Transverse colon (tissue), 4 donors: ENCODE measurements at regions not wholly inside any gene's neighbourhood (a gene's known extent, or its start where the extent isn't known, plus 50 kb on each side); places are given as distances from the start of the nearest gene placed in this dataset.

Experiments used
- DNase-seq: peaks from one replicate; pipeline ENCODE4 v3.0.0-alpha.2; 2019
- H3K27ac ChIP-seq, 4 donors: fragments of 200-600 bp; sonication (generic); 2 replicates each; pipeline ENCODE4 v1.5.1; 2016 to 2018; ENCODE audit warnings: inconsistent platforms in 4 of 4
- H3K27me3 ChIP-seq: fragments of 200-600 bp; sonication (generic); 2 replicates; pipeline ENCODE4 v1.5.1; 2017; ENCODE audit warnings: inconsistent platforms
- H3K36me3 ChIP-seq, 4 donors: fragments of 200-600 bp; sonication (generic); 2 replicates each; pipeline ENCODE4 v1.5.1; 2017 to 2019; ENCODE audit warnings: inconsistent platforms in 4 of 4
- H3K4me1 ChIP-seq, 4 donors: fragments of 200-600 bp; sonication (generic); 2 replicates each; pipeline ENCODE4 v1.5.1; 2017 to 2020; ENCODE audit warnings: inconsistent platforms in 4 of 4
- H3K4me3 ChIP-seq, 4 donors: fragments of 200-600 bp; sonication (generic); 1 replicate in 1 of 4; 2 replicates in 3 of 4; pipeline versions ENCODE4 v1.5.1 to v1.6.1; 2017 to 2019; ENCODE audit warnings: inconsistent platforms in 4 of 4
- H3K9me3 ChIP-seq, 2 donors: fragments of 200-600 bp; sonication (generic); 2 replicates each; pipeline ENCODE4 v1.5.1; 2017 to 2019; ENCODE audit warnings: inconsistent platforms in 2 of 2
- EP300 ChIP-seq: sonication (generic); formaldehyde crosslinking; IDR thresholded peaks from one replicate; pipeline ENCODE4 v1.6.1; 2017; ENCODE audit warnings: antibody characterized with exemption, low read depth
- POLR2A ChIP-seq: fragments of 450-650 bp; IDR thresholded peaks from one replicate; pipeline ENCODE4 v1.6.1; 2016; ENCODE audit warnings: antibody characterized with exemption, mild to moderate bottlenecking, moderate library complexity
- POLR2AphosphoS5 ChIP-seq, 3 donors: sonication (generic); formaldehyde crosslinking; IDR thresholded peaks; one replicate each; pipeline ENCODE4 v1.6.1; 2016; ENCODE audit warnings: antibody characterized with exemption in 3 of 3
- WGBS, 2 donors: methylation state at CpG; one replicate each; pipeline ENCODE4 v1.1.5; 2018; ENCODE audit warnings: low coverage in 1 of 2; 5-methylcytosine and 5-hydroxymethylcytosine counted together
- in situ Hi-C, 4 donors: fragments of 200-750 bp; cut with MboI; loops; one replicate each; pipeline versions ENCODE4 v1.15.0 to v1.15.1; 2017; ENCODE audit warnings: low sequenced_read_pairs in 3 of 4, low pct_ligation_motif_present in 1 of 4, low pct_unique_long_range_greater_than_20kb in 1 of 4
- intact Hi-C: fragments of 100-400 bp; cut with DNase I; formaldehyde crosslinking; loops from one replicate; pipeline ENCODE4 v1.15.1; 2023; ENCODE audit warnings: low total_unique reads
- TF ChIP-seq, protein P1 (sequence below), 5 experiments: fragments of 200-600 bp in 3 of 5; fragments of 450-650 bp in 2 of 5; sonication (generic) in 3 of 5; IDR thresholded peaks; 1 replicate in 2 of 5; 2 replicates in 3 of 5; pipeline ENCODE4 v1.5.1; 2016 to 2017; ENCODE audit warnings: antibody characterized with exemption in 5 of 5, inconsistent platforms in 3 of 5, mild to moderate bottlenecking in 2 of 5, moderate library complexity in 1 of 5

DNA sequence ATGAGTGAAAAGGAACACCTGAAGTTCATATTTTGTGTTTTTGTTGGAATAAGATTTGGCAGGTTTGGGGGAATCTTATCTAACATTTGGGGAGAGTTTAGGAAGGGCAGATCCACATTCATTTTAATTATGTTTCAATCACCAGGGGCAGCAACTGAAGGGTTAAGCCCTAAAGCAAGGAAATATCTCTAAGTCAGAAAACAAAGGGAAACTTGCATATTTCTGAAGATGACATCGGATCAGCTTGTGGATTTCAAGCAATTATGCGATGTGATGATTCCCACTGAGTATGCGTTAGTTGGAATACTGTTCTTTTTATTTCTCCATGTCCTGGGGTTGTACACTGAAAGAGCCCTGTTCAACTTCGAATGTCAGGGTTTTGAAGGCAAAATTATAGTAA lies 59.8 kb upstream of the NFIB start:
- no peak for DNase-seq
- WGBS, 2 donors = 72 to 73% methylated on average over 4 of the region's 4 CpGs
- Histone ChIP-seq H3K4me1 (peaks cover 0 to 15% (median 6%) of the 10 kb centered on the region in 4 donors), H3K36me3 (no peaks in the 10 kb centered on the region), H3K4me3 (no peak overlapping the region), H3K27ac (peak overlapping the region in 3 of 4 donors; percentile 39 to 59 (median 39)), H3K9me3 (no peaks in the 10 kb centered on the region), H3K27me3 (no peaks in the 10 kb centered on the region)
- in situ Hi-C loops = no loop called here
- no peak for TF ChIP-seq POLR2AphosphoS5 (IDR thresholded peaks at IDR 0.05)
- no peak for TF ChIP-seq POLR2A
- no peak for TF ChIP-seq EP300
- TF ChIP-seq, protein P1, sequence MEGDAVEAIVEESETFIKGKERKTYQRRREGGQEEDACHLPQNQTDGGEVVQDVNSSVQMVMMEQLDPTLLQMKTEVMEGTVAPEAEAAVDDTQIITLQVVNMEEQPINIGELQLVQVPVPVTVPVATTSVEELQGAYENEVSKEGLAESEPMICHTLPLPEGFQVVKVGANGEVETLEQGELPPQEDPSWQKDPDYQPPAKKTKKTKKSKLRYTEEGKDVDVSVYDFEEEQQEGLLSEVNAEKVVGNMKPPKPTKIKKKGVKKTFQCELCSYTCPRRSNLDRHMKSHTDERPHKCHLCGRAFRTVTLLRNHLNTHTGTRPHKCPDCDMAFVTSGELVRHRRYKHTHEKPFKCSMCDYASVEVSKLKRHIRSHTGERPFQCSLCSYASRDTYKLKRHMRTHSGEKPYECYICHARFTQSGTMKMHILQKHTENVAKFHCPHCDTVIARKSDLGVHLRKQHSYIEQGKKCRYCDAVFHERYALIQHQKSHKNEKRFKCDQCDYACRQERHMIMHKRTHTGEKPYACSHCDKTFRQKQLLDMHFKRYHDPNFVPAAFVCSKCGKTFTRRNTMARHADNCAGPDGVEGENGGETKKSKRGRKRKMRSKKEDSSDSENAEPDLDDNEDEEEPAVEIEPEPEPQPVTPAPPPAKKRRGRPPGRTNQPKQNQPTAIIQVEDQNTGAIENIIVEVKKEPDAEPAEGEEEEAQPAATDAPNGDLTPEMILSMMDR (IDR thresholded peaks at IDR 0.05) = no peak
- intact Hi-C loops = no loop called here

DNA sequence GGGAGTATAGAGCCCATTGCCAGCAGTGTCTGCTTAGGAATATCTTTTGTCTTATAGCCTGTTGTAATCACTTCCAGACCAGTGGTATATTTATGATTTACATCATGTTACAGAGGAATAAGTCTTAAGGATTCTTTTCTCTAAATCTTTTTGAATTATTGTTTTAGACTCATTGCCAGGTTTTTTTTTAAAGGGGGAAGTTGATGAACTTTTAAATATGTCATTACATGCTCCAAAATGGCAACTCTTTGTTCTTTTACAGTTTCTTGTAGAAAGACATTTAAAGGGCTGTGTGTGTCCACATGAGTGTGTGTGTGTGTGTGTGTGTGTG lies 59.4 kb upstream of the NFIB start:
- no peaks in the 10 kb centered on the region for H3K9me3 ChIP-seq
- no peaks in the 10 kb centered on the region for H3K36me3 ChIP-seq
- TF ChIP-seq POLR2AphosphoS5 (IDR thresholded peaks at IDR 0.05) (no peak), POLR2A (no peak), EP300 (no peak)
- TF ChIP-seq, protein P1 (IDR thresholded peaks at IDR 0.05) = no peak
- intact Hi-C loops (no loop called here), in situ Hi-C loops (no loop called here)
- H3K27ac ChIP-seq = peak overlapping the region; percentile 21 to 59 (median 39)
- H3K4me1 ChIP-seq = peaks cover 0 to 15% (median 6%) of the 10 kb centered on the region in 4 donors
- no peak overlapping the region for H3K4me3 ChIP-seq
- no peak for DNase-seq
- H3K27me3 ChIP-seq = no peaks in the 10 kb centered on the region

DNA sequence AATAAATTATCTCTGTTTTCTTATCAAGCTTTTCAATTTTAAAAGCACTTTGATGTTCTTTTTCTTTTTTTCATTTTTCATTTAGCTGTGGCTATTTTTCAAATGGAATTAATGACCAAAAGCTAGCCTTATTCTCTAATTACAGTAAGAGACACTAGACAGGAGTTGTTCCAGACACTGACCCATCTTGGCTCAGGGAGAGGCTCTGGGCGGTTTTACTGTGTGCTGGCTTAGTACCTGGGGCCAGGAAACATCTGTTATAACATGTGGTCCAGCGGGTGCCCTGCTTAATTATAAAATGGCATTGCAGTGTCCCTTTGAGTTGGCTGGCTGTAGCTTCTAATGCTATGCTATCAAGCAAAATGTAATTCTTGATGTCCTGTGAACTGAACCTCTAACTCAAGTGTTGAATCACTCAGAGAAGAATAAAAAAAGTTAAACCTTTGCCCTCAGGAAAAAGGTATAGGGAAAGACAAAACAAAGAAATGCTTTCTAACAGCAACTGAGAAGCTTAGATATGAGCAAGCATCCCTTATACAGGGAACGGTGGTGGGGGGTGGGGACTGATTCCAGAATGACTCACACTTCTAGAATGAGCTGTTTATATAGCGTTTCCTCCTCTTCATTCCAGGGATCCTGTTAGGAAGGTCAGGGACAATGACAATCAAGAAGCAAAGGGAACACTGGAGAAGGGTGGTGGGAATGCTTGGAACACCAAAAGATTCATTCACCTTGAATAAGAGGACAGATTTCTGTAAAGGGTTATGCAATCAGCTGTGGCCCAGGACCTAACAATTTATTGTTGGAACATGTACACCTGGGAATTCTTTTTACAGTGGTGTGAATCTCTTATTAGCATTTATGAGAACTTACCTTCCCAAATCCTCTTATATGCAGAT lies 58.7 kb upstream of the NFIB start:
- WGBS, 2 donors = 14 to 20% methylated on average over 3 to 4 of the region's 4 CpGs
- no peak for DNase-seq
- peaks cover 0 to 15% (median 6%) of the 10 kb centered on the region in 4 donors for H3K4me1 ChIP-seq
- peak overlapping the region; percentile 21 to 59 (median 39) for H3K27ac ChIP-seq
- H3K4me3 ChIP-seq = no peak overlapping the region
- no peaks in the 10 kb centered on the region for H3K9me3 ChIP-seq
- no peaks in the 10 kb centered on the region for H3K36me3 ChIP-seq
- H3K27me3 ChIP-seq = no peaks in the 10 kb centered on the region
- intact Hi-C loops (no loop called here), in situ Hi-C loops (no loop called here)
- TF ChIP-seq POLR2AphosphoS5 (IDR thresholded peaks at IDR 0.05) = peak; percentile 21 to 42 (median 28)
- TF ChIP-seq, protein P1 (IDR thresholded peaks at IDR 0.05) = no peak

DNA sequence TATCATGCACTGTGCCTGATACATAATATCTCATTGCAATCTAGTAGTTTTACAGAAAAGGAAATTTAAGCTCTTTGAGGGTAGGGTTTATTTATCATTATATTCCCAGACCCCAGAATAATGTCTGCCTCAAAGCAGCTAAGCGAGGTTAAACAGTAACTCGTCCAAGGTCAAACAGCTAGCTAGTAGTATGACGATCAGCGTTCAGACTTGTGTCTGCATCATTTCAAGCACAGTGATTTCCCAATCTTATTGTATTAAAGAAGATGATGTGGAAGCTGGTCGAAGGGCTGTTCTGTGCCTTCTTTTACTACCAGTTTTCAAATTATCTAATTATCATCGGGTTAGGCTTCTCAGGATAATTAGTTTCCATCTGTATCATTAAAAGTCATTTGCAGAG lies 55.1 kb upstream of the NFIB start:
- Histone ChIP-seq H3K36me3 (no peaks in the 10 kb centered on the region), H3K4me1 (peaks cover 3 to 19% (median 6%) of the 10 kb centered on the region in 4 donors), H3K4me3 (no peak overlapping the region), H3K27me3 (no peaks in the 10 kb centered on the region), H3K27ac (no peak overlapping the region), H3K9me3 (no peaks in the 10 kb centered on the region)
- TF ChIP-seq EP300 = no peak
- TF ChIP-seq, protein P1 (IDR thresholded peaks at IDR 0.05) = no peak
- in situ Hi-C loops (no loop called here), intact Hi-C loops (no loop called here)
- 70 to 86% methylated on average over 6 of the region's 6 CpGs for WGBS, 2 donors
- DNase-seq = no peak
